Gastroesophageal sphincter (tissue), 4 donors: ENCODE measurements at regions not wholly inside any gene's neighbourhood (a gene's known extent, or its start where the extent isn't known, plus 50 kb on each side); places are given as distances from the start of the nearest gene placed in this dataset.

Experiments
- ATAC-seq: fragments of 150-250 bp; one replicate; pipeline ENCODE4 v1.9.1; 2016; ENCODE audit warnings: mild to moderate bottlenecking, moderate library complexity
- H3K27ac ChIP-seq, 4 donors: fragments of 200-600 bp; sonication (generic) in 3 of 4; 1 replicate in 3 of 4; 2 replicates in 1 of 4; pipeline ENCODE4 v1.5.1; 2016 to 2019
- H3K27me3 ChIP-seq: fragments of 200-600 bp; sonication (generic); one replicate; pipeline ENCODE4 v1.5.1; 2019
- H3K36me3 ChIP-seq, 2 donors: fragments of 200-600 bp; sonication (generic); one replicate each; pipeline ENCODE4 v1.5.1; 2019; ENCODE audit warnings: control low read depth in 1 of 2
- H3K4me1 ChIP-seq, 3 donors: fragments of 200-600 bp; sonication (generic); 1 replicate in 2 of 3; 2 replicates in 1 of 3; pipeline ENCODE4 v1.5.1; 2016 to 2019; ENCODE audit warnings: control low read depth in 2 of 3
- H3K4me3 ChIP-seq, 2 donors: fragments of 200-600 bp; sonication (generic); one replicate each; pipeline ENCODE4 v1.5.1; 2019; ENCODE audit warnings: mild to moderate bottlenecking in 1 of 2, moderate library complexity in 1 of 2
- H3K9me3 ChIP-seq, 3 donors: fragments of 200-600 bp; sonication (generic); one replicate each; pipeline ENCODE4 v1.5.1; 2017 to 2019; ENCODE audit warnings: control low read depth in 2 of 3
- EP300 ChIP-seq: sonication (generic); formaldehyde crosslinking; IDR thresholded peaks from one replicate; pipeline ENCODE4 v1.6.1; 2017; ENCODE audit warnings: antibody characterized with exemption, mild to moderate bottlenecking
- POLR2A ChIP-seq, 2 donors: fragments of 450-650 bp; IDR thresholded peaks; one replicate each; pipeline ENCODE4 v1.6.1; 2017; ENCODE audit warnings: antibody characterized with exemption in 2 of 2, mild to moderate bottlenecking in 2 of 2, moderate library complexity in 1 of 2
- POLR2AphosphoS5 ChIP-seq: sonication (generic); formaldehyde crosslinking; IDR thresholded peaks from one replicate; pipeline ENCODE4 v1.6.1; 2017; ENCODE audit warnings: antibody characterized with exemption
- WGBS, 2 donors: methylation state at CpG; one replicate each; pipeline ENCODE4 v1.1.5; 2018; ENCODE audit warnings: low coverage in 1 of 2; 5-methylcytosine and 5-hydroxymethylcytosine counted together
- TF ChIP-seq, protein P1 (sequence below), 4 experiments: fragments of 200-600 bp in 2 of 4; fragments of 450-650 bp in 2 of 4; sonication (generic) in 1 of 4; IDR thresholded peaks; one replicate each; pipeline ENCODE4 v1.5.1; 2017 to 2019; ENCODE audit warnings: antibody characterized with exemption in 4 of 4, mild to moderate bottlenecking in 2 of 4, moderate library complexity in 2 of 4

GRCh38 chr3:18885612-18886011 lies 262.7 kb upstream of the KCNH8 start:
- Histone ChIP-seq H3K27me3 (peaks cover 5% of the 10 kb centered on the region), H3K4me3 (no peak overlapping the region), H3K4me1 (no peaks in the 10 kb centered on the region), H3K27ac (no peak overlapping the region), H3K36me3 (no peaks in the 10 kb centered on the region), H3K9me3 (no peaks in the 10 kb centered on the region)
- WGBS, 2 donors: no CpG with 5 or more reads among the region's 6 CpGs
- no peak for TF ChIP-seq POLR2A (IDR thresholded peaks at IDR 0.05)
- TF ChIP-seq POLR2AphosphoS5: no peak
- TF ChIP-seq EP300: no peak
- TF ChIP-seq, protein P1, sequence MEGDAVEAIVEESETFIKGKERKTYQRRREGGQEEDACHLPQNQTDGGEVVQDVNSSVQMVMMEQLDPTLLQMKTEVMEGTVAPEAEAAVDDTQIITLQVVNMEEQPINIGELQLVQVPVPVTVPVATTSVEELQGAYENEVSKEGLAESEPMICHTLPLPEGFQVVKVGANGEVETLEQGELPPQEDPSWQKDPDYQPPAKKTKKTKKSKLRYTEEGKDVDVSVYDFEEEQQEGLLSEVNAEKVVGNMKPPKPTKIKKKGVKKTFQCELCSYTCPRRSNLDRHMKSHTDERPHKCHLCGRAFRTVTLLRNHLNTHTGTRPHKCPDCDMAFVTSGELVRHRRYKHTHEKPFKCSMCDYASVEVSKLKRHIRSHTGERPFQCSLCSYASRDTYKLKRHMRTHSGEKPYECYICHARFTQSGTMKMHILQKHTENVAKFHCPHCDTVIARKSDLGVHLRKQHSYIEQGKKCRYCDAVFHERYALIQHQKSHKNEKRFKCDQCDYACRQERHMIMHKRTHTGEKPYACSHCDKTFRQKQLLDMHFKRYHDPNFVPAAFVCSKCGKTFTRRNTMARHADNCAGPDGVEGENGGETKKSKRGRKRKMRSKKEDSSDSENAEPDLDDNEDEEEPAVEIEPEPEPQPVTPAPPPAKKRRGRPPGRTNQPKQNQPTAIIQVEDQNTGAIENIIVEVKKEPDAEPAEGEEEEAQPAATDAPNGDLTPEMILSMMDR (IDR thresholded peaks at IDR 0.05): no peak
- no peak for ATAC-seq

DNA sequence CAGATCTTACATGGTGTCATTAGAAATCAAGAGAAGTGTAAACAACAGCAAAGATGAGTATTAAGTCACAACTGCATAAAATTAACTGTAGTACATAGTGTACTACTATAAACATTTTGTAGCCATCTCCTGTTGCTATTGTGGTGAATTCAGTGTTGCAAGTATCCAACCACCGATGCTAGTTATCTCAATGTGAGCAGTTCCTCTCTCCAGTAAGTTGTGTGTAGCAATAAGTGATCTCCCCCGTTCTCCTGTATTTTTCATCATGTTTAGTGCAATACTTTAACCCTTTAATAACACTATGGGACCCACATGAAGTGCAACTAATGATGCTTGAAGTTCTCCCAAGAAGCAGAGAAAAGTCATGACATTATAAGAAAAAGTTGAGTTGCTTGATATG lies 264.7 kb upstream of the KCNH8 start:
- no peak overlapping the region for H3K4me3 ChIP-seq
- TF ChIP-seq POLR2AphosphoS5 (no peak), POLR2A (IDR thresholded peaks at IDR 0.05) (no peak), EP300 (no peak)
- TF ChIP-seq, protein P1 (IDR thresholded peaks at IDR 0.05): no peak
- no peaks in the 10 kb centered on the region for H3K9me3 ChIP-seq
- H3K27ac ChIP-seq: no peak overlapping the region
- WGBS, 2 donors: 29 to 57% methylated on average over 2 of the region's 2 CpGs
- no peak for ATAC-seq
- no peaks in the 10 kb centered on the region for H3K4me1 ChIP-seq
- H3K36me3 ChIP-seq: no peaks in the 10 kb centered on the region
- peaks cover 5% of the 10 kb centered on the region for H3K27me3 ChIP-seq

- ATAC-seq: no peak
- Histone ChIP-seq H3K27me3 (peaks cover 5% of the 10 kb centered on the region), H3K27ac (no peak overlapping the region), H3K9me3 (no peaks in the 10 kb centered on the region), H3K36me3 (no peaks in the 10 kb centered on the region), H3K4me1 (no peaks in the 10 kb centered on the region), H3K4me3 (no peak overlapping the region)
- TF ChIP-seq POLR2AphosphoS5 (no peak), POLR2A (IDR thresholded peaks at IDR 0.05) (no peak)
- 83 to 100% methylated on average over 1 of the region's 1 CpG for WGBS, 2 donors
These were observed 267.6 kb upstream of the KCNH8 start for GRCh38 chr3:18880691-18881090.

- WGBS, 2 donors: 81 to 82% methylated on average over 1 of the region's 1 CpG
These were observed 275.8 kb upstream of the KCNH8 start for GRCh38 chr3:18872466-18872865.

DNA sequence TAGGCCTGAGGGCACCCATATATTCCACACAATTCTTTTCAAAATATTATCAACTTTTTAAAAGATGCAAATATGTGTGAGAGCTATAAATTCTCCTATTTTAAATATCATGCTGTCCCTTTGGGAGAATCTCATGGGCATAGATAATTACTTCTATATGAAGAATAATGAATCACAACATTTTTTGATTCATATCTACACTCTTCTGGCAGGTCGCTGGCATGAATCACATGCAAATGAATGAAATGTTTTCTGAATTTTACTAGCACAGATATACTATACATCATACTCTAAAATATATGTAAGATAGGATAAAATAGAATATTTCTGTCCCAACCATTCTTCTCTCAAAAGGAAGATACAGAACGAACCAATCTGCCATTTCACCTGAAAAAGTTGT lies 277.7 kb upstream of the KCNH8 start:
- Histone ChIP-seq H3K4me1 (no peaks in the 10 kb centered on the region), H3K9me3 (no peaks in the 10 kb centered on the region), H3K27me3 (no peaks in the 10 kb centered on the region), H3K27ac (no peak overlapping the region), H3K4me3 (no peak overlapping the region), H3K36me3 (no peaks in the 10 kb centered on the region)
- ATAC-seq: no peak
- 65 to 94% methylated on average over 2 of the region's 2 CpGs for WGBS, 2 donors
- TF ChIP-seq POLR2A (IDR thresholded peaks at IDR 0.05) (no peak), EP300 (no peak), POLR2AphosphoS5 (no peak)
- TF ChIP-seq, protein P1 (IDR thresholded peaks at IDR 0.05): no peak

More at GRCh38 chr3:18872466-18872865, 275.8 kb upstream of the KCNH8 start:
- no peaks in the 10 kb centered on the region for H3K9me3 ChIP-seq
- no peaks in the 10 kb centered on the region for H3K36me3 ChIP-seq
- ATAC-seq: no peak
- no peaks in the 10 kb centered on the region for H3K27me3 ChIP-seq
- no peak overlapping the region for H3K4me3 ChIP-seq
- H3K27ac ChIP-seq: no peak overlapping the region
- TF ChIP-seq POLR2AphosphoS5: no peak
- no peak for TF ChIP-seq EP300
- TF ChIP-seq POLR2A (IDR thresholded peaks at IDR 0.05): no peak
- TF ChIP-seq, protein P1 (IDR thresholded peaks at IDR 0.05): no peak
- H3K4me1 ChIP-seq: no peaks in the 10 kb centered on the region
